Fibroblast of skin of left biceps (primary cell): ENCODE measurements at regions not wholly inside any gene's neighbourhood (a gene's known extent, or its start where the extent isn't known, plus 50 kb on each side); places are given as distances from the start of the nearest gene placed in this dataset.
"Not testable (repeated sequence)": the region's sequence is repeated elsewhere in the genome, so short reads cannot be mapped to it uniquely, and the experiment has no call there.

ENCODE experiments used
- DNase-seq, 2 experiments: peaks; one replicate each; pipeline ENCODE4 v3.0.0-alpha.2; 2013; ENCODE audit warnings: low read depth in 2 of 2

DNA sequence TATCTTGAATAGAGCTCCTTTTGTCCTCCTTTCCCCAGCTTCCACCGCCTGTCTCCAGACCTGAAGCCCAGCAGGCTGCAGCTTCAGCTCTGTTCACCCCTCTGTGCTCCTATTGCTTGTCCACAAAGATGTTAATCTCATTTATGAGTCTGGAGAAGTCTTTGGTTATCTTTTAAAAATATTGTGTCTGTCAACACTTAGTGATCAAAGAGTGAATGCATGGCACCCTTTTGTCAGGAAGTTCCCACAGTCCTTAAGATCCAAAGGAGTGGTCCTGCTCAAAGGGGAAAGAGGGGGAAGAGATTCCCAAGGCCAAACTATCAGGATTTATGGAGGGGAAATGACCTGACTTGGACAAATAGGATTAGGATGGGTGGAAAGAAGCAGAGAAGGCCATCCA lies 118.9 kb downstream of the ACAA2 start:
- DNase-seq, result no peak

GRCh38 chr18:49693717-49694005 lies 119.7 kb downstream of the ACAA2 start:
- DNase-seq, result no peak

- DNase-seq, result no peak
Measured at GRCh38 chr18:49692906-49693716, 120.2 kb downstream of the ACAA2 start.

DNA sequence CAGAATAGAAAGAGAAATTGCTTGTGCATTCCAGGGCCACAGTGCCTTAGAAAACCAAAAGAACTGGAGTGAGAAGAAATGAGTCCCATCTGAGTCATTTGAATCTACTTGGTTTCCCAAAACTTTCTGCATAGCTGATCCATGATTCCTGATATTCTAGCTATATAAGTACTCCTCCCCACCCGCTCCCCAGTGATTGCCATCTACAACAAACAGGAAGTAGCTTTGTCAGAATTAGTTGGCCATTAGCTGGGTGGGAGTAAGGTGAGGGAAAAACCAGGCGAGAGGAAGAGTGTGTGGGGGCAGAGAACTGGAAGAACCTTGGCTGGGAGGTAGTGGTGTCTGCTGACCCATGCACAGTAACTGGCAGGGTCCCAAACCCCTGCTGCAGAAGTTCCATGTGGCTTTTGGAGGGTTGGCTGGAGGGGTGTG lies 122.1 kb downstream of the ACAA2 start:
- DNase-seq, result peak; percentile 75 to 78

DNA sequence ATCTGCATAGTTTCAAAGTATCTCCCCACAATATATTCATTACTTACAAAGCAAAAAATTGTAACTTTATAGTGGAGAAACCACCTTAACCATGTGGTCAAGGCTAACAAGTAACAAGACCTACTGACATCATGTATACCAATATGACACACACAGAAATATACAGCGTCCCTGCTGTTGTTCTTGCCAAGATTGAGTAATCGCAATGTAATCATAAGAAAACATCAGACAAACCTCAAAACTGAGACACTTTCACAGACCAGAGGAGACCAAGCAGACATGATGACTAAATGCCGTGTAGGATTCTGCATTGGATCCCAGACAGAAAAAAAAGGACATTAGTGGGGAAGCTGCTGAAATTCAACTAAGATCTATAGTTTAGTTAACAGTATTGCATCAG lies 123.0 kb downstream of the ACAA2 start:
- DNase-seq, result peak; percentile 89 to 93

- no peak for DNase-seq
Measured at GRCh38 chr18:49685231-49685942, 123.5 kb downstream of the LIPG start.

DNA sequence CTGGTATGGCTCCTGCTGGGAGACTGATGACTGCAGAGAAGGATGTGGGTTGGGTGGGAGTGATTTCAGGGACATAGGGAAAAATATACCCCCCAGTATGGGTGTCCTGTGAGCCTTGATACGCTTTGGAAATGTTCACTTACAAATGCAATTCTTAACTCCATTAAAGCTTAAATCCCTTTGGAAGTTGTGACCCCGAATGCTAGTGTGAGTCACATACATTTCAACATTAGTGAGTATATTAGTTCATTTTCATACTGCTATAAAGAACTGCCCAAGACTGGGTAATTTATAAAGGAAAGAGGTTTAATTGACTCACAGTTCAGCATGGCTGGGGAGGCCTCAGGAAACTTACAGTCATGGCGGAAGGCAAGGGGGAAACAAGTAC lies 120.9 kb downstream of the LIPG start:
- not testable (repeated sequence) for DNase-seq

- no peak for DNase-seq
Measured at GRCh38 chr18:49682173-49682802, 120.4 kb downstream of the LIPG start.

DNA sequence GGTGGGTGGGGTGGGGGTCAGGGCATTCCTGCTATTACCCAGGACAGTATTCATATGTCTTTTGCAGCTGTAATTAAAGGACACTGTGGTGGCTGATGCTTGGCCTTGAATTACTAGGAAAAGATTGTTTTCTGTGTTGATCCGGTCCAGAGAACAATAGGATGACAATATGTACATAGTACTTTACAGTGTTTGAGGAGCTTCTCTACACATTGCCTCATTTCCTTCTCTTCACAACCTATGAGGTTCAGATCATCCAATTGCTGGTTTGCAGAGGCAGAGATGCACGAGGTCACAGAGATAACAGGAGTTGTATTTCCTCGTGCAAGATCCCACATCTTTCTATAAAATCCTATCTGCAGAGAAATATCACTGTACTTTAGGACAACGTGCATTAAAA lies 119.5 kb downstream of the LIPG start:
- DNase-seq, result no peak

DNA sequence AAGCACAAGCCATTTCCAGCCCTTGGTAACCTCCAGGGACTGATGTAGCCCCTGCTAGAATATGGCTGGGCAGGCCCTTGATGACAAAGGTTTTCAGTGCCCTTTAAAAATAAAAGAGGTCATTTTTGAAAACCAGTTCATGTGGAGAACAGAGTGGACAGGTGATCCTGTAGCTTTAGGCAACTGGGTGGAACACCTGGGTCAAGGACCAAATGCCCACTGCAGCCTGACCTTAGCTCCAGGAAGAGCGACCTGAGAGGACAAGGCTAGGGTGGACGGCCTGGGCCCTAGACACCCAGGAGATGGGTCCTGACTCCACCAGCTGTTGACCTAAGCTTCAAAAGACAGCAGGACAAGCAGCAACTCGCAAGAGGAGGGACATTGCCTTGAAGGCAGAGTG lies 116.6 kb downstream of the LIPG start:
- DNase-seq, result no peak

DNA sequence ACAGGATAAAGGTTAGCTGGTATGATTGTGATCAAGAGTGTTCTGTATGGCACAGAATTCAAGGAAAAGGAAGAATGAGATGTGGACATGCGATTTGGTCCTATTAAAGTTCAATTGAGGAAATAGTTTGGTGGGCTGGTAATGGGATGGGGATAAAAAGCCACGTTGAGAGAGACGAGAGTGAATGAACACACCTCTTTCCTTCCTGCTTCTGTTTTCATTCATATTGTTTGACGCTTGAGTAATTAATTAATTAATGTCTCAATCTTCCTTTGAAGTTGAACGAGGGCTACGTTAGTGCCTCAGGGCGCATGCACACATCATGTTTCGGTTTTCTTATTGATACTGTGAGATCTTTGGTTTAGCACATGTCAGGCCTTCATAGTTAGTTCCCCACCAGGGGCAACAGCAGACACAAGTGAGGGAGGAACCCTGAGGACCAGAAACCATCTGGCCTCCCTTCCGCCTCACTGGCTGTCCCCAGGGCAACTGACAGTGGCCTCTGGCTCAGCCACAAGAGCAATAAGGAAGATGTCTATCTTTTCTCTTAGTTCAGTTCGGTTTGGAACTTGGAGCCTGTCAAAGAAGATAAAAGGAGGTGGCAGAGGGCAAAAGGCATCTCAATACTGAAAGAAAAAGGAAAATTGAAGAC lies 116.0 kb downstream of the LIPG start:
- no peak for DNase-seq

DNA sequence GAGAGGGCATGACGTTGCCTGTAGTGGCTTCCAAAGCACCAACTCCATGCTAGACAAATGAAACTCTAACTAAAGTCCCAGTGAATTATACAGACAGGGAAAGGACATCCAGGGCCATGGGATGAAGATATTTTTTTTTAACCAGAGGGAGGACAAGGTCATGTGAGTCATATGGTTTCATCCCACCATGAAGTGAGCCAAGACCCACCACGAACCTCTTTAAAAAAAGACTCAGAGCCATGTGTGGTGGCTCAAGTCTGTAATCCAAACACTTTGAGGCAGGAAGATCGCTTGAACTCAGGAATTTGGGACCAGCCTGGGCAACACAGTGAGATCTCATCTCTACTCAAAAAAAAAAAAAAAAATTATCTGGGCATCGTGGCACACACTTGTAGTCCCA lies 115.2 kb downstream of the LIPG start:
- DNase-seq, result no peak

DNA sequence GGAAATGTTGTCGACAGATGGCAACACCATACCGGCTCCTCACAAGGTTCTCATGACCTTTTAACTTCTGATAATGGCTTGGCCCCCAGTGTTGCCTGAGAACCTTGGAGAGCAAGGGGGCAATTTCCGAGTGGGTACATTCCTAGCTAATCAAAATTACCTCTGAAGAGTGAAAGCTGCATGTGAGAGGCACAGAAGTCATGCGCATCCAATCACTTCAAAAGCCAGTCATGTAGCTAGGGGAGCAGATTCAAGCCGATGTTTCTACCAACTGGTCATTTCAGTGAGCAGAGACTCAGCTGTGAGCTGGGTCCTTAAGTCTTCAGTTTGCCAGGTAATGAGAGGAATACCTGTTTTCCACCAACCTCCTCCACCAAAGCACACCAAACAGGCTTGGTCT lies 111.4 kb downstream of the LIPG start:
- no peak for DNase-seq

GRCh38 chr18:49672853-49673252 lies 111.0 kb downstream of the LIPG start:
- no peak for DNase-seq

DNA sequence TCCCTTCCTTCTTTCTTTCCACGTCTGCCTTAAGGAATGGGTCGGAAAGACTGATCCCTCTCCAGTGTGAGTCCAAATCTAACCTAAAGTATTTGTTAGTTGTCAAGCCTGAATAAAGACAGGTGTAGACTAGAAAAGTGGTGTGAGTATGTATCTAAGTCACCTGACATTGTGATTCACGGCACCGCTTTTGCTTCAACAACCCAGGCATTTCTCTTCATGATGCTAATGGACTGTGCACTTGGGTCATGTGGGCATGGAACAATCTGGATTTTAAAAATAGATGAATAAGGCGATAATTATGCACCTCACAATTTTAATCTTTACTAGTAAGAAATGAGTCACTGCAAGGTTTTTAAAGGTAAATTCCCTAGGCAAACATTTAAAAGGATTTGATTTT lies 107.5 kb downstream of the LIPG start:
- no peak for DNase-seq

- no peak for DNase-seq
Measured at GRCh38 chr18:49668574-49669275, 106.9 kb downstream of the LIPG start.

DNA sequence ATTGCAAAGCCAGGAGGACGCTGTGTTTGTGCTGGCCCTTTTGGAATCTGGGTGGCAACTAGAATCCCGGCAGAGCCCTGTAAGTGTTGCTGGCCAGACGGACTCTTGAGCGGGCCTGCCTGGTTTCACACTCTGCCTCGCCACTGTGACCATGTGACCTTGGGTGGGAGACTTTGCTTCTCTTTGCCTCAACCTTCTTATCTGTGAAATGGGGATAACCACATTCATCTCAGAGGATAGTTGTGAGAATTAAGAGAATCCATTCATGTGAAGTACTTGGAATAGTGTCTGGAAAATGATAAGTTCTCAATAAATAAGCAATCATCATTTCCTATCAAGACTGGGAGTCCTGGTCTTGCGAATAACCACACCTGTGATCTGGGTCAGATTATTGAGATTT lies 105.6 kb downstream of the LIPG start:
- no peak for DNase-seq

DNA sequence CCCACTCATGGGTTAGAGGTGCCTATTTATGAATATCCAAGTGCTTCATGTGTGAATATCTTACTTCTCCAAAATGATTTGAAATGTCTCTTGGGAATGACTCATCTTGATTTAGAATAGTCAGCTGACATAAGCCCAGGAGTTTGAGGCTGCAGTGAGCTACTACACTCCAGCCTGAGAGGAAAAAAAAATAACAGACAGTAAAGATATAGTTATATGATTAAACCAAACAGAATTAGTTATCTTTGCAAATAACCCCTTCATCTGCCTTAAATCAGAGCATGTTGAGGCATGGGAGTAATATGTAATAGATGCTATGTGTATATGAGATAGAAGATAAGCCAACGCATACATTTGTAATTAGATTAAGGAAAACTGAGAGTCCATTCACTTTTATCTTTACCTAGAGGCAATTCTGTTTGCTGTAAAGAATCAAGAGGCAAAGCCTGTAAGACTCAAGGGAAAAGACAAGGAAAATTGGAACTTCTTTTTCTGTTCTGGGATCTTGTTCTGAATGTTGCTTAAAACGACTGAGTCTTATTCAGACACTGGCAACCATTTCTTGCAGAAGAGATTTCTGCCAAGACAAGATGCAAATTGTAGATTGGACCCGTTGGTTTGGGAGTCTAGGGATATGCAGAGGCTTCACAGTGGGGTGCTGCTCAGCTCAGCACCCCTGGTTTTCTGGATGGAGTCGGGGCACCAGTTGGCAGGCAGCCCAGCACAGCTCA lies 104.4 kb downstream of the LIPG start:
- DNase-seq, result no peak

- no peak for DNase-seq
Measured at GRCh38 chr18:49663899-49664890, 102.3 kb downstream of the LIPG start.

GRCh38 chr18:49662506-49662905 lies 100.6 kb downstream of the LIPG start:
- DNase-seq, result no peak
